Inflammatory macrophage (primary cell): ENCODE measurements at regions not wholly inside any gene's neighbourhood (a gene's known extent, or its start where the extent isn't known, plus 50 kb on each side); places are given as distances from the start of the nearest gene placed in this dataset.
"Not testable (repeated sequence)": the region's sequence is repeated elsewhere in the genome, so short reads cannot be mapped to it uniquely, and the experiment has no call there.

Experiments used
- DNase-seq, 2 donors: peaks; one replicate each; pipeline ENCODE4 v3.0.0-alpha.2; 2020 to 2022

- no peak for DNase-seq
Measured at GRCh38 chr9:78438780-78439179, 141.9 kb downstream of the PSAT1 start.

DNA sequence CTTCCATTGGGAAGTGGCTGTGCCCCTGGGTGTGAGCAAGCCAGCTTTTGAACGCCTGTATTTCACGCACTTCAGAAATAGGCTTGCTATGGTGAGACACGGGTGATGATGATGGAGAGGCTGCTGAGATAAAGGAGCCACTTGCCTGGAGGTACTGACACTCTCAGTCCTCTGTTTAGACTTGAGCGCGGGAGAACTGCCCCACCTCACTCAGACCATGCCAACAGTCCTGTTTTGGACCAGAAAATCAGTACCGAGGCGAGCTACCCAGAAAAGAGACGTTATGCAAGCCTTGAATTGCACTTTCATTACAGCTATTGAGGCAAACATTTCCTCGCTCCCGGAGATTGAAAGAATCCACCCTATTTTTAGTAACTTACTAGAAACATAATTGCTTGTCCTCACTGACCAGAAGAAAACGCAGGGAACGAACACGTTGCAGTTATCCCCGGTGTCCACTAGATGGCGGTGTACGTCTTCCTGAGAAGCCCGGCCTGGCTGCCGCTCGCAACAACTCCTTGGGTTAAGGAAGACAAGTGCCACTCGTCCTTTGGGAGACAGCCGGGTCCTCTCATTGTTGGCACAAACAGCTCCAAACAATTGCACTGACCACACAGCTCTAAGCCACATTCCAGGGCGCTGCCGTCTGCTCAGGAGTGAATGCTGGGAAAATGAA lies 142.4 kb downstream of the PSAT1 start:
- DNase-seq, result peak; percentile 76 to 84

DNA sequence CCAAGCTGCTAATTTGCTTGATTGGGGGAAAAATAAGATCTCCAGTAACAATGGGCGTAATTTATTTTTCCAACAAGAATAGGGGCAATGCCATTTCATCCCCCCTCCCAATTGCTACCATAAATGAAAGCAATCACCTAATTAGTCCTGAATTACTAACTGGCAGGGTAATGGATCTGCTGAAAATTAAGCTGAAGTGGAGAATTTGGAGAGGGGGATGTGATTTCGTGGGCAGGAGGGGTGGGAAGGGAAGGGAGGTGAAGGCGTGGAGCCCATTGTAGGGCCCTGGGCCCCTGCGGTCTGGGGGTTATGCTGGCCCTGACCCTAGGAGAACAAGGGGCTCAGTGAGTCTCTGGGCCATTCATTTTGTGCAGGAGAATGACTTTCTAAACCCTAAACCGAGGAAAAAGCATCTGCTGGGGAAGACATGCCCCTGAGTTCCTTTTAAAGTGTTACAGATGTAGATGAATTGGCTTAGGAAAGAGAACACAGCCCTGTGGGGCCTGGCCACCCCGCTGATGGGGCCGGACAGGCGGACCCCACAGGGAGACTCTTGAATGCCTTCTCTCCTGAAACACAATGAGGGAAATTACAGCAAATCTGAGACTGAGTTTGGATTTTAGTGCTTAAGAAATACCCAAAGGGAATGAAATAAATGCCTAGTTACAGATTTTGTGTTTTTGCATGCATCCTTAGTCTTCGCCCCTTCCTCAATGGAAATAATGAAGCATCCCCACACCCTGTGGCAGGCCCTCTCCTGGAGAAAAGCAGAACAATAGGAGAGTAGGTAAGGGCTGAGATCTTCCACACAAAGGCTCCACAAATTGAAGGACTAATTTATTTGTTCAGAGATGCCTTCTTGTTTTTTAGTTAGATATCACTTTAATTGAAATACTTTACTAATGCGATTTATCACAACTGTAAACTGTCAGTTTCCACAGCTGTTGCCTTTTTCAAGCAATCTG lies 143.2 kb downstream of the PSAT1 start:
- DNase-seq, result no peak

DNA sequence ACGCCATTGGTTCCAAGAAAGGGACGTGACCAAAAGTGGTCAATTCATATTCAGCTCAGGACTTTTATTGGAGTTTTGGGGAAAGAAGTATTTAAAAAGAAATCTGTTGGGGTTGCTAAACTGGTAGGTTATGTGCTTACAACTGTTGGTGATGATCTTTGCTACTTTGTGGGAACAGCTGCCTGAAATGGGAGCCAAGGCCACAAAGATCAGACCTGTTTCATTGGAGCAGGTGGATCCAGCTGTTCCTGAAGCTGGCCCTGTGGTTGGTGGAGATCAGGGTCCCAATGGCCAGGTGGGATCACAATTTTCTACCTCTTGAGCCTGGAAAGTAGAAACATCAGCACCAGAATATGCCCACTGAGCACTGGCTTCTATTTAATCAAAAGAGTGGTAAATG lies 144.5 kb downstream of the PSAT1 start:
- DNase-seq, result no peak

GRCh38 chr9:78441822-78442431 lies 145.0 kb downstream of the PSAT1 start:
- DNase-seq, result no peak

DNA sequence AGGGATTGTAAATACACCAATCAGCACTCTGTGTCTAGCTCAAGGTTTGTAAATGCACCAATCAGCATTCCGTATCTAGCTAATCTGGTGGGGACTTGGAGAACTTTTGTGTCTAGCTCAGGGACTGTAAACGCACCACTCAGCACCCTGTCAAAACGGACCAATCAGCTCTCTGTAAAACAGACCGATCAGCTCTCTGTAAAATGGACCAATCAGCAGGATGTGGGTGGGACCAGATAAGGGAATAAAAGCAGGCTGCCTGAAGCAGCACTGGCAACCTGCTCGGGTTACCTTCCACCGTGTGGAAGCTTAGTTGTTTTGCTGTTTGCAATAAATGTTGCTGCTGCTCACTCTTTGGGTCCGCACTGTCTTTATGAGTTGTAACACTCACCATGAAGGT lies 145.7 kb downstream of the PSAT1 start:
- not testable (repeated sequence) for DNase-seq

DNA sequence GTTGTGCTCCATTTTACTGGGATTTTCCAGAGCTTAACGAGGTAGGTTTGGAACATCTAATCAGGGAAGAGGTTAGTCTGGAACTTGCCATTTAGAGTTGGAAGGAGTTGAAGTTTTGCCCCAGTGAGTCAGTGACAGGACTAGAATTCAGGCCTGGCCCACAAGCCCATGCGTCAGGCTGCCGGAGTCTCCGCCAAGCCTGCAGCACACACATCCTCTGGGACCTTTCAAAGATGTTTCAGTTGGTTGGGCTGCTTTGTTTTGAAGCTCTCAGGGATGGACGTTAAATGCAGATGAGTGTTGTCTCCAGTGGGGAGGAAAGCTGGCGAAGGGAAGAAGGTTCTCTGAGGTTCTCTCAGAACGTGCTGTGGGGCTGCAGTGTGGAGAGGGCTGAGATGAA lies 147.0 kb downstream of the PSAT1 start:
- no peak for DNase-seq

DNA sequence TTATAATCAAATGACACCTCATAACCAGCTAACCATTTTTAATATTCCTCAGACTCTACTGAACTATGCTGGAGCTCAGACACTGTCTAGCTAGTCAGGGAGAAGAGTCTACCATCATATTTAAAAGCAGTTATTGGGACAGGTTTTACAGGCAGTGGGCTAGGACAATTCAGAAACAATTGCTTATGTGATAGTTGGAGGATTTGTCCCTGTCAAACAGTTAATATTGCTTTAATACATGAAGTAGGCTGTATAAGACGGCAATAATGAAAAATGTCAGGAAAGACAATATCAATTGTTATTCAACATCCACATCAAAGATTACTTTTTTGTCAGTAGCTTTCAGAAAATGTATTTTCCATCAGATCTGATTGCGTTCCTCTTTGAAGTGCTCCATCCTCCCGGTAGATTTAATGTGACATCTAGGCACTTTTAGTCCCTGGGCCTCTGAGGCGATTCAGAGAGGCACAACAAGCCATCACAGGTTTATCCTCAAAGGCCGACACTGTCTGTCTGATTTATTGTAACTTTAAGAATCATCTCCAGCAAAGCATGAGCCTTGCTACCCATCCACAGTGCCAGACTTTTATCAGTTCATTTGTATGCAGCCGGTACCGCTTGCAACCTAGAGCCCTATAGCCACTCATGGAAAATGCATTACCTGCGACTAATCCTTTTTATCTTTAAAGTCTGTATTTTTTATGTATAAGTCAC lies 152.2 kb downstream of the PSAT1 start:
- DNase-seq, result no peak

DNA sequence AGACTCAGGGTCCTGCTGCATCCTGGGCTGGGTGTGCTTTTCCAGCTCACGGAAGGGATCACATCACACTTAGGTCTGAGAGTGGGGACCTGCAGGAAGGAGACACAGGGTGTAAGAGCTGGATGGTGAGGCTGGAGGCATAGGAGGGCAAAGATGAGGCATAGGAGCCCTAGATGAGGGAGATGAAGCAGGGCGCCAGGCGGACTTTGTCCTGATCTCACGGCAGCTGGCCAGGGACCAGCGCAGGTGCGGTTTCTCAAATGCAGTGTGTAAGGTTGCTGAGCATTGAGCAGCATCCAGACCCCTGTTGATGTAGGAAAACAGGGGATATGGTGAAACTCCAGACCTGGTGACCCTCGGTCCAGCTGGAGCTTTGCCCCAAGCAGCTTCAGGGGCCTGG lies 156.5 kb downstream of the PSAT1 start:
- DNase-seq, result no peak

DNA sequence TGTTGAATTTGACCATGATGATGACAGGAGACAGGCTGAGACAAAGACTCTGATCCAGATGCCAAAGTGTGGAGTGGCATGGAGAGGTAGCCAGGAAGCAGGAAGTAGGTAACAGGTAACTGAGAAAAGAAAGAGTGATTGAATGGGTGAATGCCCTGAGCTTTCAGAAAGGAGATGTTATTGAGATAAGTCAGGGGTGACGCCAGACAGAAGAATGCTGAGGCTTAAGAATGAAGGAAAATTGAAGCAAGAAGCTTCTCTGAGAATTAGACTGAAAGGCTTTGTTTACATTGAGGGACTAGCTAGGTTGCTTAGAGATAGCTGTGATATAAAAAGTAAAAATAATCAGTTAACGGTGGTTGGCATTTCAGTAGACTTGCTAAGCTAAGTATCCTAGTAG lies 165.7 kb downstream of the PSAT1 start:
- no peak for DNase-seq

DNA sequence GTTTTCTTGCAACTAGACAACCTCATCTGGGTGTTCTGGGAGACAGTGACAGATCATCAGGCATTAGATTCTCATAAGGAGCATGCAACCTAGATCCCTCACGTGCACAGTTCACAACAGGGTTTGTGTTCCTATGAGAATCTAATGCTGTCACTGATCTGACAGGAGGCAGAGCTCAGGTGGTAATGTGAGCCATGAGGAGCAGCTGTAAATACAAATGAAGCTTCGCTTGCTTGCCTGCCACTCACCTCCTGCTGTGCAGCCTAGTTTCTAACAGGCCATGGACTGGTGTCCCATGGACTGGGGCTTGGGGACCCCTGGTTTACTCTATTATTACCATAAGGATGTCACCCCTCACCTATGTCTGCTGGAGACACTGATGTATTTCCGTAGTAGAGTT lies 166.8 kb downstream of the PSAT1 start:
- DNase-seq, result no peak

DNA sequence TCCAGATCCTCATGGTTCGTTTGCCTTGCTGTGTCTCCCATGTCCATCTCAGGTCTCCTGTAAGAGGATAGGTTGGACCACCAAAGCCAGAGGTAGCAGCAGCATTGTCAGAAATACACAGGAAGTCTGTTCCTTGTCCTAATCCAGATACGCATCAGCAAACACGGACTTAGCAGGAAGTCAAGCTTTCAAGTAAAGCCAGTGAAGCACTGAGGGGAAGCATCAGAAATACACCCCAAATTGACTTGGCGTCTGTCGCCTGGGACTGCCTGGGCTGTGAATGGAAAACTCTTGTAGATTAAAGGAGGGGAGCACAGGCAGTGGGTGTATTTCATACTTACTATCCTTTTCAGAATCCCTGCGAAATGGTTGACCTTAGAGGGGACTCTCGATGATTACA lies 171.3 kb downstream of the PSAT1 start:
- no peak for DNase-seq

- DNase-seq, result no peak
Measured at GRCh38 chr9:78468974-78469576, 172.2 kb downstream of the PSAT1 start.

GRCh38 chr9:78470216-78470615 lies 173.3 kb downstream of the PSAT1 start:
- no peak for DNase-seq

DNA sequence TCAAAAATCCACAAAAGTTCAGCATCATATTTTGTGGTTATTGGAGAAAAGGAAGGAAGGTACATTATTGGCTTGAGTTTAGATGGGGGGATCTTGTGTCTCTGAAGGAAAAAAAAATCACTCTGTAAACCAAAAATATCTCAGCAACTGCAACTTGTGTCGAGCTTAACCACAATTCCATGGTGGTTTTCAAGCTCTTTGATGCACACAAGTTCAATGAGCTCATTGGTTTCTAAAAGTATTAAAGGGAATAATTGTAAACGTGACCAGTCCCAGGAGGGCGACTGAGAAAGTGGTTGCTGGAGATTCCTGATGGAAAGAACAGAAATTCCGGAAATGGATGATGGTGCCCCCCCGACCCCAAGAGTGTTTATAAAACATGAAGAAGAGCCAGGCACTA lies 173.8 kb downstream of the PSAT1 start:
- DNase-seq, result no peak

- no peak for DNase-seq
Measured at GRCh38 chr9:78472111-78472510, 175.2 kb downstream of the PSAT1 start.

- no peak for DNase-seq
Measured at GRCh38 chr9:78479441-78479840, 182.5 kb downstream of the PSAT1 start.

- DNase-seq, result no peak
Measured at GRCh38 chr9:78486661-78487060, 189.7 kb downstream of the PSAT1 start.

GRCh38 chr9:78490231-78490630 lies 193.3 kb downstream of the PSAT1 start:
- no peak for DNase-seq

GRCh38 chr9:78491402-78491801 lies 194.5 kb downstream of the PSAT1 start:
- DNase-seq, result no peak

DNA sequence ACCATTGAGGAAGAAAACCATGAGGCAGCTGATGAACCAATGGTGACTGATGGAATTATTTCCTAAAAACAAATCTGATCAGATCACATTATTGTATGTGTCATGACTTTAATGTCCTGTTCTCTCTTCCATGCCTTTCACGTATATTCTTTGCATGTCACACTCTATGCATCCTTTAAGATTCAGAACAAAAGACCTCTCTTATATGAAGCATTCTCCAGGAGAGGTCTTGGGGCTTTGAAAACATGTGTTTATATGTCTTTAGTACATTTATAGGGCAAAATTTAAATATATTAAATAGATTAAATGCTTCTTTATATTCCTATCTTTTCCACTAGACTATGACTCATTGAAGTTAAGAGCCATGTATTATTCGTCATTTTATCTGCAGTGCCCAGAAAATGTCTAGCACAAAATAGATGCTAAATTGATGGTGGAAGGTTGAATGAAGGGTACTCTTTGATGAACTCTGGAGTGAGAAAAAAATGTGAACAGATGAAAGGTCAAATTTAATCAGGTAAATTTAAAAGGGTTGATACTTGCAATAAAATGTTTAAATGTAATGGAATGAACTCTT lies 196.3 kb downstream of the PSAT1 start:
- DNase-seq, result no peak

DNA sequence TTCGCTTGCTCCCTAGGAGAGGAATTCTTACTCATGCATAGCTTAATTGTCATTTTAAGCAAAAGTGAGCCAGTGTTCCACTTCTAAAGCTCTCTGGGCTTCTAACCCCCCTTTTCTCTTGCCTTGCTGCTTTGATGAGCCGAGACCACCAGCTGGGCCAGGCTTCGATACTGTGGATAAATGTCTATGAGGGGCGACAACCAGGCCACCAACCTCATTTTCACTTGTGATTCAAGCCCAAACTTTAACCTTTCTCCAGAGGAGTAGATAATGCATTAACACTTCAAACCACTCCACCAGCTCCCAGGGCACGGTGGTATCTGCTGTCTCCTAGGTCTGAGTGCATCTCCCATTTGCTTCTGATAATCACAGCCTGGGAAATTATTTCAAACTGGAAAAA lies 205.6 kb downstream of the PSAT1 start:
- no peak for DNase-seq
